ENCODE measurements at regions not wholly inside any gene's neighbourhood (a gene's known extent, or its start where the extent isn't known, plus 50 kb on each side); places are given as distances from the start of the nearest gene placed in this dataset.
A peak's percentile ranks its signal among the peaks of the same experiment; 100 is the strongest.

GRCh38 chr13:42490676-42491075 lies 83.3 kb upstream of the TNFSF11 start:
- TF ChIP-seq POLR2A (IDR thresholded peaks at IDR 0.05) (no peak), EP300 (IDR thresholded peaks at IDR 0.05) (no peak), POLR2AphosphoS5 (IDR thresholded peaks at IDR 0.05) (no peak)
- TF ChIP-seq, protein P1, sequence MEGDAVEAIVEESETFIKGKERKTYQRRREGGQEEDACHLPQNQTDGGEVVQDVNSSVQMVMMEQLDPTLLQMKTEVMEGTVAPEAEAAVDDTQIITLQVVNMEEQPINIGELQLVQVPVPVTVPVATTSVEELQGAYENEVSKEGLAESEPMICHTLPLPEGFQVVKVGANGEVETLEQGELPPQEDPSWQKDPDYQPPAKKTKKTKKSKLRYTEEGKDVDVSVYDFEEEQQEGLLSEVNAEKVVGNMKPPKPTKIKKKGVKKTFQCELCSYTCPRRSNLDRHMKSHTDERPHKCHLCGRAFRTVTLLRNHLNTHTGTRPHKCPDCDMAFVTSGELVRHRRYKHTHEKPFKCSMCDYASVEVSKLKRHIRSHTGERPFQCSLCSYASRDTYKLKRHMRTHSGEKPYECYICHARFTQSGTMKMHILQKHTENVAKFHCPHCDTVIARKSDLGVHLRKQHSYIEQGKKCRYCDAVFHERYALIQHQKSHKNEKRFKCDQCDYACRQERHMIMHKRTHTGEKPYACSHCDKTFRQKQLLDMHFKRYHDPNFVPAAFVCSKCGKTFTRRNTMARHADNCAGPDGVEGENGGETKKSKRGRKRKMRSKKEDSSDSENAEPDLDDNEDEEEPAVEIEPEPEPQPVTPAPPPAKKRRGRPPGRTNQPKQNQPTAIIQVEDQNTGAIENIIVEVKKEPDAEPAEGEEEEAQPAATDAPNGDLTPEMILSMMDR (IDR thresholded peaks at IDR 0.05), result no peak
- Histone ChIP-seq H3K9me3 (no peaks in the 10 kb centered on the region), H3K4me3 (no peak overlapping the region), H3K27me3 (no peaks in the 10 kb centered on the region), H3K27ac (no peak overlapping the region), H3K36me3 (no peaks in the 10 kb centered on the region), H3K4me1 (no peaks in the 10 kb centered on the region)
- WGBS, 5 donors, result 58 to 80% (median 64%) methylated on average over 4 to 5 of the region's 5 CpGs
- DNase-seq, result no peak
- intact Hi-C loops (cut with DNase I; ENCODE audit: low total_unique reads), result no loop called here

- Histone ChIP-seq H3K4me1 (no peaks in the 10 kb centered on the region), H3K4me3 (no peak overlapping the region), H3K27me3 (no peaks in the 10 kb centered on the region), H3K36me3 (no peaks in the 10 kb centered on the region), H3K9me3 (no peaks in the 10 kb centered on the region), H3K27ac (no peak overlapping the region)
- 73 to 85% (median 81%) methylated on average over 4 of the region's 4 CpGs for WGBS, 5 donors
- intact Hi-C loops (cut with DNase I; ENCODE audit: low total_unique reads), result no loop called here
- no peak for DNase-seq
- TF ChIP-seq POLR2AphosphoS5 (IDR thresholded peaks at IDR 0.05) (no peak), POLR2A (IDR thresholded peaks at IDR 0.05) (no peak), EP300 (IDR thresholded peaks at IDR 0.05) (no peak)
- TF ChIP-seq, protein P1 (IDR thresholded peaks at IDR 0.05), result no peak
These were observed 81.5 kb upstream of the TNFSF11 start for GRCh38 chr13:42492372-42492920.

DNA sequence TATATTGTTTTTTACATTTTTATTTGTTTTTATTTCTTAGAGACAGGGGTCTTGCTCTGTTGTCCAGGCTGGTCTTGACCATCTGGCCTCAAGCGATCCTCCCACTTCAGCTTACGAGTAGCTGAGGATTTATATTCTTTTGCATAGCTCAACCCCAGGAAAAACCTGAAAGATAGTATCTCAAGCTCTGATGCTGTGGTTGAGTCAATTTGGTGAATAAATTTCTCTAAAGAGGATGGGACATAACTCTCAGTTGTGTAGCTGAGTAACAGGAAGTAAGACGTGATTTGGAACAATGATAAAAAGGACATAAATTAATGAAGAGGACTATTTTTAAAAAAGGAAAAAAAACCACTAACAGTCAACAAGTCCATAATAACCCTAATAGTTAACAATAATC lies 79.8 kb upstream of the TNFSF11 start:
- WGBS, 5 donors, result 63 to 78% (median 73%) methylated on average over 3 of the region's 3 CpGs
- Histone ChIP-seq H3K36me3 (no peaks in the 10 kb centered on the region), H3K9me3 (no peaks in the 10 kb centered on the region), H3K27me3 (no peaks in the 10 kb centered on the region), H3K4me3 (no peak overlapping the region), H3K27ac (no peak overlapping the region), H3K4me1 (no peaks in the 10 kb centered on the region)
- intact Hi-C loops (cut with DNase I; ENCODE audit: low total_unique reads), result no loop called here
- no peak for DNase-seq
- TF ChIP-seq POLR2A (IDR thresholded peaks at IDR 0.05), result no peak
- TF ChIP-seq, protein P1 (IDR thresholded peaks at IDR 0.05), result no peak
- TF ChIP-seq EP300 (IDR thresholded peaks at IDR 0.05), result no peak

- H3K4me3 ChIP-seq, result no peak overlapping the region
- no peak for DNase-seq
- TF ChIP-seq, protein P1 (IDR thresholded peaks at IDR 0.05), result no peak
- TF ChIP-seq POLR2A (IDR thresholded peaks at IDR 0.05) (no peak), EP300 (IDR thresholded peaks at IDR 0.05) (no peak), POLR2AphosphoS5 (IDR thresholded peaks at IDR 0.05) (no peak)
- no peaks in the 10 kb centered on the region for H3K27me3 ChIP-seq
- no peaks in the 10 kb centered on the region for H3K36me3 ChIP-seq
- H3K27ac ChIP-seq, result peak overlapping the region in 2 of 5 donors; percentile 15 to 26
- H3K9me3 ChIP-seq, result no peaks in the 10 kb centered on the region
- no peaks in the 10 kb centered on the region for H3K4me1 ChIP-seq
- intact Hi-C loops (cut with DNase I; ENCODE audit: low total_unique reads), result no loop called here
These were observed 78.7 kb upstream of the TNFSF11 start for GRCh38 chr13:42495255-42495654.
